NCI-H1048 (cell line): ENCODE measurements at regions not wholly inside any gene's neighbourhood (a gene's known extent, or its start where the extent isn't known, plus 50 kb on each side); places are given as distances from the start of the nearest gene placed in this dataset.

Experiments used
- DNase-seq: peaks from one replicate; lab custom pipeline; 2025; lab: John Stamatoyannopoulos, UW

DNA sequence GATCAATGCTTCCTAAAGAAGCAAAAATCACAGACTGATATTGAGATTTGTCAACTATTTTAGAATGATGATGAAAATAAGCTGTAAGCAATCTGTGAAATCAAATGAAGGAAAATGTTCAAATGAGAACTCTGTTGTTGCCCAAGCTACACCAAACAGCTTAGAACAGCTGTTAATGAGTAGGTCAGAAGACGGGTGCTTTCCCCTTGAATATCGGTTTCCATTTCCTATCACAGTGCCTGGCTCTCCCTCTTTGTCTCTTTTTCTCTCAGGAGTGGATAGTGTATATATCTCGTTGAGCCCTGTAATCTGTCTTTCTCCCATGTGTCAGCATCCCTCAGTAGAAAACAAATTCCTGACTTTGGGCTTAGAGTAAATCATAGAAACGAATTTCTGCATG, 1592.9 kb upstream of the TENM3 start:
- no peak for DNase-seq

GRCh38 chr4:180652533-180652932, 1590.7 kb upstream of the TENM3 start:
- DNase-seq = no peak

- no peak for DNase-seq
Measured at GRCh38 chr4:180655886-180656285, 1587.3 kb upstream of the TENM3 start.

GRCh38 chr4:180657881-180658280, 1585.3 kb upstream of the TENM3 start:
- DNase-seq = no peak

DNA sequence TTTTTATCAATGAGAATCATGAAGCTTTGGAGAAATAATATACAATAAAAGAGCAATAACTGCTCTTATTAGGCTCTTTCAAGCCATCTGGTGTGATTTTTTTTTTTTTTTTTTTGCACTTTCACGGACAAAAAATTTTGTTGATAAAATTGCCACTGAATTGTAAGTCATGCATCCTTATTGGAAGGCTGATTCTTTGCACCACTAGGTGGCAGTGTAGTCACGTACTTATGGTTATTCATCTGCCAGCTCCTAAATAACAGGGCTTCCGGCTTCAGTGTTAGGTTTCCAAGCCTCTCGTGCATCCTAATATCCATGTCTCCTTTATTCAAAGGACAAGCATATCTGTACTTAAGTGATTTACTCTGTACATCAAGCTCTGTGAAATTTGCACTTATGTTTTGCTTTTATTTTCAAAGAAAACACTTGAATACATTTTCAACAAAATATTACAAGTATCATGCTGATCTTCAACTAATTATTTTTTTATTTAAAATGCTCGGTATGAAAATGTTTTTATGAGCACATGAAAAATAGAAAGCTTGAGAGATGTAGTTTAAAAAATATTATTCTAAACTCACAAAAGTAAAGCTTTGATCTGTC, 1578.3 kb upstream of the TENM3 start:
- DNase-seq = peak; percentile 67

- no peak for DNase-seq
Measured at GRCh38 chr4:180665481-180665880, 1577.7 kb upstream of the TENM3 start.

DNA sequence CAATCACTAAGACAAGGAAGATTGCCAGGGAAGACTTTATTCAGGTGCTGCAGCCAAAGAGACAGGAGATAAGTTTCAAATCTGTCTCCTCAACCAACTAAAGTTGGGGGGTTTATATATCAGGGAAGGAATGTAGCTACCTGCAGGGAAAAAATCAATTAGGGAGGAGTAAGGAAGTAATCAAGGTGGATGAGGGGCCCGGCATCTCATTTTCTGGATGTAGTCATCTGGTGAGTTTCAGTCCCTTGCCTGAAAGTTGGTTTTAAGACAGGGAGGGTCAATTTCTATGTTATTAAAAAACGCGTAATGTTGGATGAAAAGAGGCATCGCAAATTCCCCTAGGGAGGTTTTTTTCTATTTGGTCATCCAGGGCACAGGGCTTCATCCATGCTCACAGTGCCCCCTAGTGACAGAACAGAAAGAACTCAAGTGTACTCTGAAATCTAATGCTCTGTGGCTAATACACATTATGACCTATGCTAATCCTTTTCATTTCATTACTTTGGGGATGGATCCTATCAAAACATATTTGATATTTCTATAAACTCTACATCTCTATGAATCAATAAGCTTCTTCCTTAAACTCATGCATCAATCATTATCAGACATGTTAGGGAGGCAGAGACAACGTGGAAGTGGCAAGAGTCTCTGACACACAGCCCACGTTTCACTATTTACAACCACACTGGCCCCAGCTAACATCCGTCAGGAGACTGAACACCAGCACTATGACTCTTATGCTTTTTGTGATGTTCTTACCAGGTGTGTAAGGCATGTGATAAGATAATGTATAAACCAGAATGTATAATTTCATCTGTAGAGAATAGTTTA, 1577.0 kb upstream of the TENM3 start:
- peak; percentile 40 for DNase-seq

DNA sequence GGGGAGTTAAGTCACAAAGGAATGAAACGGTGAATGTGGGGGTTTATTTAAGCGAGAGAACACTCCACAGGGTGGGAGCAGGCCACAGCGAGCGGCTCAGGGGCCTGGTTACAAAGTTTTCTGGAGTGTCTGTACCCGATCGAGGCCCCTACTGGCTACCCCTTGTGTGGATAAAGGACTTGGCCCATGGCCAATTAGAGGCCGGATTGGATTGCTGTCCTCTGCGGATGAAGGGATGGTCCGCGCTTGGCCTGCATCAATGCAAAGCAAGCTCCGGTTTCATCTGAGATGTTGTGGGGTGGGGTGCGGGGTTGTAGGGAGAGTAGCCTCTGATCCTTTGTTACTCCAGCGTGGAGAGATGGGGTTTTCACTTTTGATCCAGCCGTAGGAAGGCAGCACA, 1574.5 kb upstream of the TENM3 start:
- no peak for DNase-seq

- DNase-seq = no peak
Measured at GRCh38 chr4:180669680-180670079, 1573.5 kb upstream of the TENM3 start.

- no peak for DNase-seq
Measured at GRCh38 chr4:180674619-180675358, 1568.4 kb upstream of the TENM3 start.

DNA sequence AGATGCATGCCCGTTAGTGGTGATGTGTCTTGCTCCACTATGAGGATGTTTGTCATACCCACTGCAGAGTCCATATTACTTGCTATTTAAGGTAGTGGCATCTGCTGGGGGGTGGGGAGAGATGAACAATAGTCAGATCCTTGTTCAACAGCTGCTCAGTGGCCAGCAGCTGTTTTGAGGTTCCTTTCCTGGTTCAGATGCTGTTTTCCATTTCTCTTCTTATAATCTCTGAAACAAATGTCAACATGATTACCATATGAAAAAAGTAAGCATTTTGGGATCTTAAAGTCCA, 1567.9 kb upstream of the TENM3 start:
- DNase-seq = no peak

DNA sequence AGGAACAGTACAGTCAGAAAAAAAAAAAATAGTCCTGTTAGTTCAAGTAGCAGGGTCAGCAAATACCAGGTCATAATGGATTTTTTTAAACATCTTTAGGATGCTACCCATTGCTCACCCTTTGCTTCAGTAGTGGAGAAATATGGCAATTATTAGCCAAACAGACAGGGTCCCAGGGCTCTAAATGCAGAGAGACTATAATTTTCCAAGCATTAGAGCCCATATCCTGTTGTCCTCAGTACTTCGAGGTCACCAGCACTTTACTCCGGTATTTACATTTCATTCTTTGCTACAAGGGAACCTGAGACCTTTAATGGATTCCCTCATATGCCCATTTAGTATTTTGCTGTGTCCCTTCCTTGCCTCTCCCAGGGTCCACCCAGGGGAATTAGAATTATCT, 1562.9 kb upstream of the TENM3 start:
- DNase-seq = no peak

- no peak for DNase-seq
Measured at GRCh38 chr4:180682776-180683175, 1560.4 kb upstream of the TENM3 start.

- DNase-seq = no peak
Measured at GRCh38 chr4:180683186-180683585, 1560.0 kb upstream of the TENM3 start.

DNA sequence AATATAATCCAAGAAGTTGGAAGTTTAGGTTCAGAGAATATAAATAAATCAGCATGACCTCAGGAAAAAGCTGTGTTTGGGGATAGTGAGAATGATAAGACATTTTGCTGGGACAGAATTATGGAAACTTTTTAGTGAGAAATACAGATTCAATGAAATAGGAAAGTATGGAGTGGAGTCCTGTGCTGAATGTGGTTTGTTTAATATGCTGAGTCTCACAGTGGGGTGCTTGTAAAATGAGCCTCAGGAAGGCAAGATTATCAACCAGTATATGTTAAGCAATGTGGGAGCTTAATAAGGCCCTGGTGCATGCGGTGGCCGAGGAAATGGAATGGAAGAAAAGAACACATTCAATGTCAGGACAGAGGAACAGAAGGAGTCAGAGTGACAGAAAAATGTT, 1554.7 kb upstream of the TENM3 start:
- no peak for DNase-seq

- no peak for DNase-seq
Measured at GRCh38 chr4:180694875-180695274, 1548.3 kb upstream of the TENM3 start.

- no peak for DNase-seq
Measured at GRCh38 chr4:180695851-180696250, 1547.4 kb upstream of the TENM3 start.

GRCh38 chr4:180696460-180697092, 1546.6 kb upstream of the TENM3 start:
- no peak for DNase-seq

DNA sequence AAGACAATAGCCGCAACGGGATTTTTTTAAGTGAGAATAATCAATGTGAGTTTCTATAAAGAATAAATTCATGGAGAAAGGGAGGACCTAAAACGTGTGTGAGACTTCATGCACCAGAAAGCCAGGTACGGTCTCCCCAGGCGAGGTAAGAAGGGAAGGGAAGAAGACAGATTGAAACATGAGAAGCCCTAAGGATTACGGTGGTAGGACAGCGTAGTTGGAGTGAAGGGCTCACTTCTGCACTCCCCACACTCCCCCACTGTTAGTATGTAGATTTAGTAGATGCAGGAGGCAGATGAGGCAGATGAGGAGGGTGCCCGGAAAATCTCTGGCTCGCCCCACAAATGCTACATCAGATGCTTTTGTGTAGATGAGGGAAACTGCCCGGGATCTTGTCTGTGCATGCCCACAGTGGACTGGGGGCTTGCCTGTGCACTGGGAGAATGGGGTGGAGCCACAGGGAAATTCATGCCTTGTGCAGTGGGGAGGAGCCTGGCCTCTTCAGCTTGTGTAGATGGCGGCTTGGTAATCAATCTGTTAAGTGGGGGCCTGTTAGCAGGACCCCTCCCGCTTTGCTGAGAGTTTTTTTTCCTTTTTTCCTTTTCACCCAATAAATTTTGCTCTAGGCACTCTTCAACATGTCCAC, 1544.5 kb upstream of the TENM3 start:
- DNase-seq = no peak

- DNase-seq = no peak
Measured at GRCh38 chr4:180706766-180707165, 1536.4 kb upstream of the TENM3 start.

DNA sequence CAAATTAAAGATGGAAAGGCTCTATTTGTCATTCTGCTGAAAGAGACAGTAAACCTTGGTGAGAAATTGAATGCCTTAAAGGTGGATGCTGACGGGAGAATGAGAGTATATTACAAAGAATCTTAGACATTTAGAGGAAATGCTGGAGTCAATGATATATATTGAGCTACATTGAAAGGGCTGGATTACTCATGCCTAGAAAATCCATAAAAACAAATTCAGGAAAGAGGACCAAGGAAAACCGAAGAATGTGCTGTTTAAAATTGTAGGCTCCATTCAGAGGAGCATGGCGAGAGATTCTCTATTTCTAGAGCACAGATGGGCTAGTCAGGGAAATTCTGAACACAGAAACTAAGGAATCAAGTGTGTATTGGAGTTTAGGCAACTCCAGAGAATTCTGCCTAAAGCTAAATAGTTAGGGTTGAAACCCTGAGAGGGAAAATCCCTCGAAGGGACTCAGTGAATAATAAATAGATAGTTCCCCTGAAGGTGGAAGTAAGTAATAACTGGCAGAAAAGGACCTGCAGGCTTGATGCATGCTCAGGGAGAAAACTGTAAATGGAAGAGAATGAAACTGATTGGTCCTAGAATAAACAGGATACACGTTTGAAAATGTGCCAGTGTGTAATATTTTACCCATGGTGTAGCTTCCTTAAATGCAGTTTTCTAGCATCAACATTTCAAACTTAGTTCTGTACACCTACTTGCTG, 1532.4 kb upstream of the TENM3 start:
- DNase-seq = no peak
